Left ventricle myocardium inferior (tissue), 1 donor: ENCODE measurements at regions not wholly inside any gene's neighbourhood (a gene's known extent, or its start where the extent isn't known, plus 50 kb on each side); places are given as distances from the start of the nearest gene placed in this dataset.

Experiments used
- DNase-seq: peaks from one replicate; pipeline ENCODE4 v3.0.0-alpha.2; 2020
- H3K27ac ChIP-seq: fragments of 200-600 bp; replicated peaks from 2 replicates; pipeline ENCODE4 v1.8.0; 2021
- H3K27me3 ChIP-seq: fragments of 200-600 bp; 2 replicates; pipeline ENCODE4 v1.8.0; 2021; ENCODE audit warnings: low read depth
- H3K36me3 ChIP-seq: fragments of 200-600 bp; 2 replicates; pipeline ENCODE4 v1.8.0; 2021
- H3K4me1 ChIP-seq: fragments of 200-600 bp; 2 replicates; pipeline ENCODE4 v1.8.0; 2021
- H3K4me3 ChIP-seq: fragments of 200-600 bp; 2 replicates; pipeline ENCODE4 v1.8.0; 2021; ENCODE audit warnings: mild to moderate bottlenecking, moderate library complexity
- H3K9me3 ChIP-seq: fragments of 200-600 bp; replicated peaks from 2 replicates; pipeline ENCODE4 v1.8.0; 2021
- intact Hi-C: fragments of 100-400 bp; cut with micrococcal nuclease; formaldehyde crosslinking; loops from one replicate; pipeline ENCODE4 v1.11.0; 2022
- TF ChIP-seq, protein P1 (sequence below): fragments of 200-600 bp; IDR thresholded peaks from 2 replicates; pipeline ENCODE4 v1.8.0; 2021; ENCODE audit warnings: antibody characterized with exemption, mild to moderate bottlenecking, borderline replicate concordance
- donor health status: DM: no; HTN: yes; CAD: no; lungs with severe emphysema.

DNA sequence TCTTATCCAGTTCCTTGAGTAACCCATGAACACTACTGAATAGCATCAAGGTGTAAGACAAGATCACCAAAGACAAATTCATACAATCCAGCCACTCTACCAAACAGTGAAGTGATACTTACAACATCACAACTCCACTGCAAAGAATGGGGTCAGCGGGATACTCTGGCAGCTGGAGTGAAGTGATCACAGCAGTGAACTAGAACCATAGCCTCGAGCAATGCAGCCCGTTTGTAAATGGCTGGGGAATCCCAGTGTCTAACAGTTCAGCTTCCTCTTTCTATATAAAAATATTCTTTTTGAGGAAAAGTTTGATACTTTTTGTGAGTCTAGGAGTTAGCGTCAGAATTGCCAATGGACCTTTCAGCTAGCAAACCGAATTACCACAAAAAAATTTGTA, 515.2 kb downstream of the ZNF608 start:
- no peak overlapping the region for H3K4me3 ChIP-seq
- no peak for DNase-seq
- no peaks in the 10 kb centered on the region for H3K9me3 ChIP-seq
- no peaks in the 10 kb centered on the region for H3K27me3 ChIP-seq
- TF ChIP-seq, protein P1, sequence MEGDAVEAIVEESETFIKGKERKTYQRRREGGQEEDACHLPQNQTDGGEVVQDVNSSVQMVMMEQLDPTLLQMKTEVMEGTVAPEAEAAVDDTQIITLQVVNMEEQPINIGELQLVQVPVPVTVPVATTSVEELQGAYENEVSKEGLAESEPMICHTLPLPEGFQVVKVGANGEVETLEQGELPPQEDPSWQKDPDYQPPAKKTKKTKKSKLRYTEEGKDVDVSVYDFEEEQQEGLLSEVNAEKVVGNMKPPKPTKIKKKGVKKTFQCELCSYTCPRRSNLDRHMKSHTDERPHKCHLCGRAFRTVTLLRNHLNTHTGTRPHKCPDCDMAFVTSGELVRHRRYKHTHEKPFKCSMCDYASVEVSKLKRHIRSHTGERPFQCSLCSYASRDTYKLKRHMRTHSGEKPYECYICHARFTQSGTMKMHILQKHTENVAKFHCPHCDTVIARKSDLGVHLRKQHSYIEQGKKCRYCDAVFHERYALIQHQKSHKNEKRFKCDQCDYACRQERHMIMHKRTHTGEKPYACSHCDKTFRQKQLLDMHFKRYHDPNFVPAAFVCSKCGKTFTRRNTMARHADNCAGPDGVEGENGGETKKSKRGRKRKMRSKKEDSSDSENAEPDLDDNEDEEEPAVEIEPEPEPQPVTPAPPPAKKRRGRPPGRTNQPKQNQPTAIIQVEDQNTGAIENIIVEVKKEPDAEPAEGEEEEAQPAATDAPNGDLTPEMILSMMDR: no peak
- peaks cover 16% of the 10 kb centered on the region for H3K4me1 ChIP-seq
- H3K27ac ChIP-seq: no peak overlapping the region
- intact Hi-C loops: no loop called here
- no peaks in the 10 kb centered on the region for H3K36me3 ChIP-seq

DNA sequence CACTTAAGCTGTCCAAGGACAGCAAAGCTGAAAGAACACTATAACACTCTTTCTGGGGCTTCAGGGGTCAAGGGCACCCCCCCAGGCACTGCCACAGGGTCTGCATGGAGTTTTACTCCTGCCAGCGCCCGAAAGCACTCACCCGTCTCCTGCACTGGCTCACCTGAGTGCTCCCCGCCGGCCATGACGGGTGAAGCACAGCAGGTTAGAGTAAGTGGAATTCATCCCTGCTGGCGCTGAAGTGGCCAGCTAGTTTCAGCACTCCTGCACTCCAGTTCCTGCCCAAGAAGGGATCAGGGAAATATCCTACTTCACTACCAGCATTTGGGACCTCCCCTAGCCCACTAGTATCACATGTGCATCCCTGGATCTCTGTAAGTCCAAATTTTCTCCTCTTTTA, 516.0 kb downstream of the ZNF608 start:
- Histone ChIP-seq H3K4me3 (no peak overlapping the region), H3K27me3 (no peaks in the 10 kb centered on the region), H3K36me3 (no peaks in the 10 kb centered on the region), H3K9me3 (no peaks in the 10 kb centered on the region), H3K4me1 (peaks cover 10% of the 10 kb centered on the region), H3K27ac (no peak overlapping the region)
- TF ChIP-seq, protein P1: no peak
- intact Hi-C loops: no loop called here
- DNase-seq: no peak

DNA sequence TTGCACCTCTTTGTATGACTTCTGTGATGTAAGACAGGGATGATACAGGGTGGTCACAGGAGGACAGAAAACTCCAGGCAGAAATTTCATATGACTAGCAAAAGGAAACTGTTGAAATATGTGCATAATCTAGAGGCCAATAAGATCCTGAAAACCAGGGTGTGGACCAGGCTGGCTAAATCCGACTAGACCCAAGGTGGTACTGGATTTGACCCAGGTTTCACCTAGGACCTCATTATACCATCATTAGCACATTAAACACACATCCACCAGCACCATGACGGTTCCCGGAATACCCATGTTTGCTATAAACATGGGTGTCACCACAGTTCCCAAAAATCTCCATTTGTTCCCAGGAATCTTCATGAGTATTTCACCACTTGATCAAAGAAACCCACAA, 517.1 kb downstream of the ZNF608 start:
- Histone ChIP-seq H3K4me1 (peaks cover 5% of the 10 kb centered on the region), H3K27ac (no peak overlapping the region), H3K9me3 (no peaks in the 10 kb centered on the region), H3K4me3 (no peak overlapping the region), H3K27me3 (no peaks in the 10 kb centered on the region), H3K36me3 (no peaks in the 10 kb centered on the region)
- TF ChIP-seq, protein P1: no peak
- no peak for DNase-seq
- intact Hi-C loops: no loop called here

DNA sequence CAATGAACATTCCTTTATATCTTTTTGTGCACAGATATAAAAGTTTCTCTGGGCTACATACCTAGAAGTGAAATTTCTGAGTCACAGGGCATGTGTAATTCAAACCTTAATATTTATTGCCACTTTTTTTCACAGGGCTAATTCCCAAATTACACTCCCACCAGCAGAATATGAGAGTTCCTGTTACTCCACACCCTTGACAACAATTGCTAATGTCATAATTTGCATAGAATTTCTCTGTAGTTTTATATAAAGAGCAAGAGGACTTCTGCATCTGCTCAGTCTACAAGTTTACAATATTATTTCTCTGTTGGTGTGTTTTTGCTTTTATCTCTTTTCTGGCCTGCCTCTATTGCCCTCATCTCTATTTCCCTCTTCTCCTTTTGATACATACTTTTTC, 518.5 kb downstream of the ZNF608 start:
- no peaks in the 10 kb centered on the region for H3K4me1 ChIP-seq
- no peak for DNase-seq
- H3K36me3 ChIP-seq: no peaks in the 10 kb centered on the region
- TF ChIP-seq, protein P1: no peak
- intact Hi-C loops: no loop called here
- H3K9me3 ChIP-seq: no peaks in the 10 kb centered on the region
- no peak overlapping the region for H3K4me3 ChIP-seq
- H3K27me3 ChIP-seq: no peaks in the 10 kb centered on the region
- H3K27ac ChIP-seq: no peak overlapping the region

DNA sequence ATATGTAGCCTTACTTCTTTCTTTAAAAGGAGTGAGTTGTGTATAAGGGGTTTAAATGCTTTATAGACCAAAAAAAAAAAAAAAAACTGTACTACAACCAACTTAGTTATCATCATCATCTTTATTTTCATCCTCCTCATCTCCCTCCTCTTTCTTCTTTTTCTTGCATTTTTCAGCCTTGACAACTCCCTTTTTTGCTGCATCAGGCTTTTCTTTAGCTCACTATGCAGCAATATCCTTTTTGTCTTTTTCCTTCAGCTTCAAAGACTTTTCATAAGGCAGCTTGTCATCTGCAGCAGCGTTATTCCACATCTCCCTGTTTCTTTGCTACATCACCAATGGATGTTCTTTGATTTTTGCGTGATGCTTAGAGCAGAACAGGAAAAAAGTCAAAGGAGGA, 526.0 kb downstream of the ZNF608 start:
- H3K9me3 ChIP-seq: peaks cover 4% of the 10 kb centered on the region
- no peaks in the 10 kb centered on the region for H3K36me3 ChIP-seq
- no peak for DNase-seq
- TF ChIP-seq, protein P1: no peak
- H3K27me3 ChIP-seq: no peaks in the 10 kb centered on the region
- intact Hi-C loops: no loop called here
- no peaks in the 10 kb centered on the region for H3K4me1 ChIP-seq
- no peak overlapping the region for H3K27ac ChIP-seq
- H3K4me3 ChIP-seq: no peak overlapping the region

DNA sequence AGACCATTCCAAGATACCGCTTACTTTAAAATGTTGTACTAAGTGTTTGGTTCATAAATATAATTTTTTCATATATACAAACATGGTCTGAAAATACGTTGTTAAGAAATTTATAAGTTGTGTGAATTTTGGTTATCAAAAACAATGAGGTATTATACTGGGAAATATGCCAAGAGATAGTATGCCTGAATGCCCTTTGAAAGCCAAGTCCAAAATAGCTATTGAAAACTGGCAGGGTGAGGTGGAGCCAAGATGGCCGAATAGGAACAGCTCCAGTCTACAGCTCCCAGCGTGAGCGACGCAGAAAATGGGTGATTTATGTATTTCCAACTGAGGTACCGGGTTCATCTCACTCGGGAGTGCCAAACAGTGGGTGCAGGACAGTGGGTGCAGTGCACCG, 533.5 kb downstream of the ZNF608 start:
- DNase-seq: no peak
- H3K27me3 ChIP-seq: no peaks in the 10 kb centered on the region
- peak overlapping the region; percentile 27 for H3K4me3 ChIP-seq
- H3K9me3 ChIP-seq: peaks cover 27% of the 10 kb centered on the region
- H3K4me1 ChIP-seq: no peaks in the 10 kb centered on the region
- TF ChIP-seq, protein P1: no peak
- H3K27ac ChIP-seq: no peak overlapping the region
- intact Hi-C loops: no loop called here
- no peaks in the 10 kb centered on the region for H3K36me3 ChIP-seq
